H1 (cell line): ENCODE measurements at regions not wholly inside any gene's neighbourhood (a gene's known extent, or its start where the extent isn't known, plus 50 kb on each side); places are given as distances from the start of the nearest gene placed in this dataset.
A peak's percentile ranks its signal among the peaks of the same experiment; 100 is the strongest.

Source experiments
- CTCF ChIA-PET: fragments of 300-600 bp; sonication (Branson Sonifier 250); formaldehyde crosslinking; loops from one replicate; lab custom pipeline; 2021; ENCODE audit not compliant: partially characterized antibody; lab: Charles Lee
- POLR2A ChIA-PET: fragments of 300-600 bp; sonication (Branson Sonifier 250); formaldehyde crosslinking; loops from one replicate; lab custom pipeline; 2021; ENCODE audit warnings: inconsistent platforms; ENCODE audit not compliant: partially characterized antibody; lab: Charles Lee
- DNase-seq, 2 experiments: peaks; one replicate each; pipeline versions ENCODE4 v3.0.0 to v3.0.0-alpha.2; 2010 to 2022; ENCODE audit warnings: low spot score in 2 of 2, low read depth in 1 of 2, mixed read lengths in 1 of 2
- FAIRE-seq: peaks from 2 replicates; lab custom pipeline; 2011; peaks lifted over from hg19 to GRCh38; lab: Jason Lieb, UNC
- H2AFZ ChIP-seq: 2 replicates; pipeline ENCODE4 v1.8.1; 2012; ENCODE audit warnings: low read length, inconsistent platforms
- H2AK5ac ChIP-seq: 2 replicates; pipeline ENCODE4 v1.6.1; 2013; ENCODE audit warnings: low read depth, low read length
- H2BK120ac ChIP-seq: replicated peaks from 2 replicates; pipeline ENCODE3; 2013; ENCODE audit warnings: low read depth, low read length, inconsistent platforms
- H2BK12ac ChIP-seq: 2 replicates; pipeline ENCODE4 v1.6.1; 2013; ENCODE audit warnings: low read depth, low read length
- H2BK15ac ChIP-seq: 2 replicates; pipeline ENCODE4 v1.6.1; 2013; ENCODE audit warnings: low read length
- H2BK20ac ChIP-seq: 2 replicates; pipeline ENCODE4 v1.6.1; 2013; ENCODE audit warnings: low read length
- H2BK5ac ChIP-seq: 2 replicates; pipeline ENCODE4 v1.6.1; 2013; ENCODE audit warnings: low read depth, low read length
- H3K14ac ChIP-seq: 2 replicates; pipeline ENCODE4 v1.6.1; 2013; ENCODE audit warnings: inconsistent platforms; ENCODE audit not compliant: insufficient read length
- H3K18ac ChIP-seq: 2 replicates; pipeline ENCODE4 v1.6.1; 2013; ENCODE audit warnings: low read length; ENCODE audit errors: extremely low read depth
- H3K23ac ChIP-seq: 2 replicates; pipeline ENCODE4 v1.6.1; 2013; ENCODE audit warnings: inconsistent platforms; ENCODE audit not compliant: insufficient read length
- H3K23me2 ChIP-seq: 2 replicates; pipeline ENCODE4 v1.6.1; 2013; ENCODE audit warnings: low read depth, low read length
- H3K27ac ChIP-seq: 2 replicates; pipeline ENCODE4 v1.6.1; 2011; ENCODE audit warnings: low read depth, low read length, inconsistent platforms
- H3K27me3 ChIP-seq, 4 experiments: replicated peaks in 1 of 4; 1 replicate in 1 of 4; 2 replicates in 3 of 4; pipeline versions ENCODE4 v1.6.1 to v1.8.1; 2011 to 2013; ENCODE audit warnings: low read length in 3 of 4, mild to moderate bottlenecking in 3 of 4, inconsistent platforms in 2 of 4, mixed read lengths in 2 of 4, moderate library complexity in 1 of 4; ENCODE audit not compliant: control insufficient read depth in 3 of 4, insufficient read depth in 3 of 4; ENCODE audit errors: extremely low read depth in 1 of 4
- H3K36me3 ChIP-seq, 4 experiments: 2 replicates each; pipeline versions ENCODE4 v1.6.1 to v1.8.1; 2011 to 2013; ENCODE audit warnings: mild to moderate bottlenecking in 4 of 4, low read length in 3 of 4, moderate library complexity in 2 of 4, control low read depth in 1 of 4, inconsistent platforms in 1 of 4; ENCODE audit not compliant: insufficient read depth in 4 of 4, control insufficient read depth in 2 of 4
- H3K4ac ChIP-seq: replicated peaks from 2 replicates; pipeline ENCODE3; 2013; ENCODE audit warnings: low read length, low read depth, mixed read lengths, inconsistent platforms; ENCODE audit not compliant: insufficient read length
- H3K4me1 ChIP-seq, 4 experiments: replicated peaks in 1 of 4; 1 replicate in 1 of 4; 2 replicates in 3 of 4; pipeline versions ENCODE4 v1.6.1 to v1.8.1; 2011 to 2013; ENCODE audit warnings: low read length in 3 of 4, inconsistent platforms in 2 of 4, mixed read lengths in 1 of 4; ENCODE audit not compliant: insufficient read depth in 4 of 4, control insufficient read depth in 3 of 4
- H3K4me2 ChIP-seq, 2 experiments: 2 replicates each; pipeline versions ENCODE4 v1.6.1 to v1.8.1; 2011 to 2013; ENCODE audit warnings: low read depth in 2 of 2, low read length in 2 of 2, control low read depth in 1 of 2, inconsistent platforms in 1 of 2, mild to moderate bottlenecking in 1 of 2; ENCODE audit not compliant: insufficient read depth in 1 of 2
- H3K4me3 ChIP-seq, 4 experiments: fragments of 200-600, 300-600 bp in 1 of 4; sonication (generic), shearing (Covaris generic), sonication (Bioruptor Twin) in 1 of 4; 2 replicates each; pipeline versions ENCODE4 v1.5.1 to v1.8.1; 2011 to 2016; ENCODE audit warnings: low read length in 4 of 4, low read depth in 3 of 4, control low read depth in 2 of 4, inconsistent platforms in 2 of 4, mild to moderate bottlenecking in 2 of 4, mixed read lengths in 1 of 4, moderate library complexity in 1 of 4; ENCODE audit not compliant: insufficient read depth in 2 of 4; ENCODE audit errors: extremely low read depth in 1 of 4
- H3K56ac ChIP-seq: replicated peaks from 2 replicates; pipeline ENCODE3; 2013; ENCODE audit warnings: low read depth, mild to moderate bottlenecking, mixed read lengths, low read length, inconsistent platforms; ENCODE audit not compliant: insufficient read length
- H3K79me1 ChIP-seq: 2 replicates; pipeline ENCODE4 v1.6.1; 2013; ENCODE audit warnings: low read depth, low read length, control low read depth
- H3K79me2 ChIP-seq, 2 experiments: 2 replicates each; pipeline versions ENCODE4 v1.6.1 to v1.8.1; 2012 to 2013; ENCODE audit warnings: low read length in 2 of 2, mild to moderate bottlenecking in 2 of 2, inconsistent platforms in 1 of 2; ENCODE audit not compliant: insufficient read depth in 2 of 2, control insufficient read depth in 1 of 2
- H3K9ac ChIP-seq, 4 experiments: replicated peaks in 1 of 4; 1 replicate in 1 of 4; 2 replicates in 3 of 4; pipeline versions ENCODE4 v1.6.1 to v1.8.1; 2011 to 2013; ENCODE audit warnings: low read depth in 3 of 4, low read length in 3 of 4, control low read depth in 2 of 4, mild to moderate bottlenecking in 2 of 4, moderate library complexity in 2 of 4, inconsistent platforms in 1 of 4; ENCODE audit errors: extremely low read depth in 1 of 4
- H3K9me3 ChIP-seq, 2 experiments: 2 replicates each; pipeline versions ENCODE4 v1.6.1 to v1.8.1; 2012 to 2013; ENCODE audit warnings: mild to moderate bottlenecking in 2 of 2, moderate library complexity in 2 of 2, control low read depth in 1 of 2, inconsistent platforms in 1 of 2, low read depth in 1 of 2, low read length in 1 of 2, mixed read lengths in 1 of 2; ENCODE audit not compliant: insufficient read depth in 2 of 2
- H4K20me1 ChIP-seq, 2 experiments: replicated peaks in 1 of 2; 2 replicates each; pipeline versions ENCODE3 to v1.8.1; 2011 to 2013; ENCODE audit warnings: inconsistent platforms in 2 of 2, low read length in 2 of 2, mild to moderate bottlenecking in 1 of 2; ENCODE audit not compliant: insufficient read depth in 2 of 2, control insufficient read depth in 1 of 2
- H4K5ac ChIP-seq: 2 replicates; pipeline ENCODE4 v1.6.1; 2013; ENCODE audit warnings: low read length, low read depth, mixed read lengths, inconsistent platforms; ENCODE audit not compliant: insufficient read length
- H4K8ac ChIP-seq: 2 replicates; pipeline ENCODE4 v1.8.0; 2013; ENCODE audit warnings: mild to moderate bottlenecking, moderate library complexity, low read length, inconsistent platforms; ENCODE audit not compliant: insufficient read depth; ENCODE audit errors: extremely low read depth
- H4K91ac ChIP-seq: replicated peaks from 2 replicates; pipeline ENCODE3; 2013; ENCODE audit warnings: low read length, mixed read lengths, inconsistent platforms; ENCODE audit not compliant: insufficient read length
- ASH2L ChIP-seq: fragments of 200-600, 300-600 bp; sonication (generic); IDR thresholded peaks from one replicate; pipeline ENCODE4 v1.7.1; 2017; ENCODE audit warnings: low read length
- BACH1 ChIP-seq: IDR thresholded peaks from 2 replicates; pipeline ENCODE4 v1.6.1; 2012; ENCODE audit warnings: low read length, improper control_type of control experiment
- BCL11A ChIP-seq, 2 experiments: IDR thresholded peaks; one replicate each; pipeline ENCODE4 v1.6.1; 2011; ENCODE audit warnings: low read depth in 2 of 2, low read length in 2 of 2, mild to moderate bottlenecking in 2 of 2
- CHD2 ChIP-seq: IDR thresholded peaks from 2 replicates; pipeline ENCODE4 v1.6.1; 2012; ENCODE audit warnings: low read length, improper control_type of control experiment
- EGR1 ChIP-seq: IDR thresholded peaks from 2 replicates; pipeline ENCODE4 v1.6.1; 2011; ENCODE audit warnings: low read depth, low read length, borderline replicate concordance
- EZH2 ChIP-seq: fragments of 200-600 bp; sonication (generic); IDR thresholded peaks from 2 replicates; pipeline ENCODE4 v1.7.1; 2012; ENCODE audit warnings: low read depth, mild to moderate bottlenecking, moderate library complexity, low read length, inconsistent platforms; ENCODE audit not compliant: severe bottlenecking
- JUN ChIP-seq: IDR thresholded peaks from 2 replicates; pipeline ENCODE4 v1.6.1; 2011; ENCODE audit warnings: low read depth, mild to moderate bottlenecking, improper control_type of control experiment, low read length
- KDM4A ChIP-seq: IDR thresholded peaks from one replicate; pipeline ENCODE4 v1.7.1; 2012; ENCODE audit warnings: low read depth, mild to moderate bottlenecking, moderate library complexity, low read length, inconsistent platforms; ENCODE audit not compliant: severe bottlenecking
- PHF8 ChIP-seq: fragments of 200-600 bp; sonication (generic); conservative IDR thresholded peaks from 2 replicates; pipeline ENCODE4 v1.7.1; 2012; ENCODE audit warnings: low read depth, mild to moderate bottlenecking, inconsistent platforms, low read length, moderate library complexity
- RNF2 ChIP-seq: fragments of 200-900, 300-1000 bp; sonication (generic); IDR thresholded peaks from 2 replicates; pipeline ENCODE4 v1.7.1; 2016; ENCODE audit warnings: borderline replicate concordance, low read depth, mild to moderate bottlenecking, antibody characterized with exemption, low read length; ENCODE audit not compliant: poor library complexity, severe bottlenecking; ENCODE audit errors: missing control alignments
- SAP30 ChIP-seq: fragments of 300-600 bp; sonication (generic); IDR thresholded peaks from 2 replicates; pipeline ENCODE4 v1.7.1; 2012; ENCODE audit warnings: low read length, moderate library complexity, mild to moderate bottlenecking, inconsistent platforms; ENCODE audit not compliant: insufficient read depth, insufficient replicate concordance
- SP2 ChIP-seq: IDR thresholded peaks from 2 replicates; pipeline ENCODE4 v1.6.1; 2012; ENCODE audit warnings: mild to moderate bottlenecking, low read length, inconsistent platforms
- TBP ChIP-seq: IDR thresholded peaks from 2 replicates; pipeline ENCODE4 v1.6.1; 2011; ENCODE audit warnings: low read depth, low read length, improper control_type of control experiment
- YY1 ChIP-seq: IDR thresholded peaks from 2 replicates; pipeline ENCODE4 v1.6.1; 2011; ENCODE audit warnings: low read depth, mild to moderate bottlenecking, low read length
- TF ChIP-seq, protein P1 (sequence below): IDR thresholded peaks from 2 replicates; pipeline ENCODE4 v1.6.1; 2011; ENCODE audit warnings: low read depth, mild to moderate bottlenecking, low read length; ENCODE audit not compliant: insufficient read depth

DNA sequence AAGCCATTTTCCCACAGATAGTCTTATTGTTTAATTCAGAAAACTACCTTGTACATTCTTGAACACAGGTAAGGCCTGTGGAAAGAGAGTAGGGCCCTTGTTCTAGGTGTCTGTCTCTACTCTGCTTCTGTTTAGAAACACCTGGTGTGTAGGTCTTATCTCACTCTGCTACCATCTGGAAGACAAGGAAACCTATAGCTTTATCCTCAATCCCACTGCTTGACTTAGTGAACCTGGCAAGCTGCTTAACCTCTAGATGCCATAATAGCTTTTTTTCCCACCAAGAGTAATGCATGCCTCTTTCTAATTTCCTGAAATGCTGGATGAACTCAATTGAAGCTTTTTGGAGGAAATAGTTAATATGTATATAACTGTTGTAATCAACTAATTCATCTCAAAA, 82.6 kb upstream of the RAP2B start:
- 0 out of 2 replicates have a peak overlapping the region, but pooled peaks have one; percentile 7 for H2AFZ ChIP-seq
- no peaks in the 10 kb centered on the region for H3K27me3 ChIP-seq
- H3K4me3 ChIP-seq: no peak overlapping the region
- H2BK5ac ChIP-seq: no peak overlapping the region
- H2BK20ac ChIP-seq: no peak overlapping the region
- no peak overlapping the region for H2BK15ac ChIP-seq
- no peak overlapping the region for H4K91ac ChIP-seq
- no peak overlapping the region for H3K4me2 ChIP-seq
- no peaks in the 10 kb centered on the region for H3K4me1 ChIP-seq
- no peaks in the 10 kb centered on the region for H3K9me3 ChIP-seq
- H3K18ac ChIP-seq: no peak overlapping the region
- DNase-seq: no peak
- H3K14ac ChIP-seq: no peak overlapping the region
- no peak overlapping the region for H2BK120ac ChIP-seq
- no peak overlapping the region for H3K56ac ChIP-seq
- CTCF ChIA-PET: no interaction called here
- no peak overlapping the region for H3K23ac ChIP-seq
- H2BK12ac ChIP-seq: no peak overlapping the region
- no peaks in the 10 kb centered on the region for H4K20me1 ChIP-seq
- H2AK5ac ChIP-seq: no peak overlapping the region
- H4K5ac ChIP-seq: no peak overlapping the region
- POLR2A ChIA-PET: no interaction called here
- no peaks in the 10 kb centered on the region for H3K23me2 ChIP-seq
- no peak overlapping the region for H4K8ac ChIP-seq
- H3K36me3 ChIP-seq: no peaks in the 10 kb centered on the region
- H3K4ac ChIP-seq: no peak overlapping the region
- no peak for FAIRE-seq
- H3K27ac ChIP-seq: no peak overlapping the region
- no peak overlapping the region for H3K9ac ChIP-seq
- no peaks in the 10 kb centered on the region for H3K79me2 ChIP-seq
- H3K79me1 ChIP-seq: no peaks in the 10 kb centered on the region
- TF ChIP-seq EGR1 (no peak), JUN (no peak), PHF8 (no peak), RNF2 (no peak), SP2 (no peak), BCL11A (IDR thresholded peaks at IDR 0.05; ENCODE audit: low read depth in 2 of 2, low read length in 2 of 2) (no peak), YY1 (no peak), BACH1 (no peak), EZH2 (no peak), TBP (no peak), SAP30 (no peak), CHD2 (no peak), KDM4A (no peak), ASH2L (no peak)
- TF ChIP-seq, protein P1, sequence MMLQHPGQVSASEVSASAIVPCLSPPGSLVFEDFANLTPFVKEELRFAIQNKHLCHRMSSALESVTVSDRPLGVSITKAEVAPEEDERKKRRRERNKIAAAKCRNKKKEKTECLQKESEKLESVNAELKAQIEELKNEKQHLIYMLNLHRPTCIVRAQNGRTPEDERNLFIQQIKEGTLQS: no peak
